HepG2 (cell line): ENCODE measurements at regions not wholly inside any gene's neighbourhood (a gene's known extent, or its start where the extent isn't known, plus 50 kb on each side); places are given as distances from the start of the nearest gene placed in this dataset.
A peak's percentile ranks its signal among the peaks of the same experiment; 100 is the strongest.

ENCODE experiments used
- ATAC-seq: fragments of 200-7000 bp; cut with Tn5 transposase; 3 replicates; pipeline ENCODE4 v1.9.1; 2020; ENCODE audit warnings: mild to moderate bottlenecking, moderate library complexity
- BruUV-seq: library from RNA; stranded (reverse); fragments of 400-500 nt; replicated peaks from 2 replicates; lab custom pipeline; 2021; lab: Mats Ljungman, UMichigan
- CTCF ChIA-PET: fragments of 300-600 bp; formaldehyde crosslinking; extraction: SDS; loops from one replicate; lab custom pipeline; 2021; ENCODE audit warnings: low total read pairs, inconsistent platforms, low intra/inter-chr PET ratio; lab: Yijun Ruan, JAX
- POLR2A ChIA-PET: fragments of 350-600 bp; sonication (Branson Sonifier 250); formaldehyde crosslinking; loops from one replicate; lab custom pipeline; 2020; ENCODE audit warnings: antibody characterized with exemption, inconsistent platforms; lab: Yijun Ruan, JAX
- DNase-seq: peaks from one replicate; pipeline ENCODE4 v3.0.0-alpha.2; 2015; ENCODE audit warnings: low spot score
- FAIRE-seq: peaks from 3 replicates; lab custom pipeline; 2011; peaks lifted over from hg19 to GRCh38; lab: Jason Lieb, UNC
- H2AFZ ChIP-seq: one replicate; pipeline ENCODE4 v1.6.1; 2011; ENCODE audit warnings: low read length, inconsistent platforms
- H3K27ac ChIP-seq: fragments of 300-600 bp; 3 replicates; pipeline ENCODE4 v1.8.0; 2011; ENCODE audit warnings: mixed run types, mild to moderate bottlenecking, mixed read lengths, low read length, inconsistent platforms; ENCODE audit not compliant: insufficient read depth; ENCODE audit errors: extremely low read length
- H3K27me3 ChIP-seq, 2 experiments: fragments of 200-600 bp in 1 of 2; 2 replicates in 1 of 2; 3 replicates in 1 of 2; pipeline versions ENCODE4 v1.6.0 to v1.8.0; 2011; ENCODE audit warnings: low read length in 2 of 2, mild to moderate bottlenecking in 2 of 2, moderate library complexity in 2 of 2, inconsistent platforms in 1 of 2; ENCODE audit not compliant: insufficient read depth in 2 of 2, control insufficient read depth in 1 of 2
- H3K36me3 ChIP-seq, 2 experiments: fragments of 200-600 bp in 1 of 2; replicated peaks in 1 of 2; 2 replicates in 1 of 2; 3 replicates in 1 of 2; pipeline versions ENCODE4 v1.5.1 to v1.8.0; 2011; ENCODE audit warnings: low read length in 2 of 2, inconsistent platforms in 1 of 2; ENCODE audit not compliant: insufficient read depth in 2 of 2, control insufficient read depth in 1 of 2
- H3K4me1 ChIP-seq: 2 replicates; pipeline ENCODE4 v1.5.1; 2012; ENCODE audit warnings: low read length, inconsistent platforms; ENCODE audit not compliant: insufficient read depth
- H3K4me2 ChIP-seq: 2 replicates; pipeline ENCODE4 v1.6.0; 2011; ENCODE audit warnings: low read depth, low read length, inconsistent platforms
- H3K4me3 ChIP-seq, 3 experiments: fragments of 200-600 bp in 1 of 3; sonication (generic), shearing (Covaris generic) in 1 of 3; replicated peaks in 1 of 3; 2 replicates each; pipeline ENCODE4 v1.5.1; 2011 to 2016; ENCODE audit warnings: low read length in 3 of 3, inconsistent platforms in 2 of 3, low read depth in 2 of 3, mild to moderate bottlenecking in 2 of 3, control low read depth in 1 of 3, mixed read lengths in 1 of 3; ENCODE audit not compliant: insufficient read depth in 1 of 3
- H3K79me2 ChIP-seq: one replicate; pipeline ENCODE4 v1.6.1; 2011; ENCODE audit warnings: low read length, inconsistent platforms; ENCODE audit not compliant: insufficient read depth
- H3K9ac ChIP-seq: 2 replicates; pipeline ENCODE4 v1.6.0; 2011; ENCODE audit warnings: mild to moderate bottlenecking, low read depth, low read length, inconsistent platforms; ENCODE audit not compliant: insufficient read depth
- H3K9me3 ChIP-seq: 2 replicates; pipeline ENCODE4 v1.5.1; 2012; ENCODE audit warnings: mild to moderate bottlenecking, low read length
- H4K20me1 ChIP-seq: 2 replicates; pipeline ENCODE4 v1.6.0; 2011; ENCODE audit warnings: inconsistent platforms, mild to moderate bottlenecking, low read length, moderate library complexity; ENCODE audit not compliant: insufficient read depth
- BORCS8-MEF2B ChIP-seq: sonication (generic); formaldehyde crosslinking; IDR thresholded peaks from 2 replicates; pipeline ENCODE4 v1.8.0; 2022; ENCODE audit warnings: mild to moderate bottlenecking, missing genetic modification reagents
- KDM5B ChIP-seq: sonication (generic); formaldehyde crosslinking; IDR thresholded peaks from 2 replicates; pipeline ENCODE4 v1.4.0; 2020; ENCODE audit warnings: missing genetic modification reagents, mild to moderate bottlenecking, borderline replicate concordance
- LCORL ChIP-seq, 2 experiments: fragments of 450-650 bp in 1 of 2; sonication (generic) in 1 of 2; formaldehyde crosslinking in 1 of 2; IDR thresholded peaks; 2 replicates each; pipeline versions ENCODE4 v1.5.0 to v1.6.1; 2017 to 2020; ENCODE audit warnings: antibody characterized with exemption in 1 of 2, missing genetic modification reagents in 1 of 2
- SMC3 ChIP-seq: IDR thresholded peaks from 2 replicates; pipeline ENCODE4 v1.6.1; 2011; ENCODE audit warnings: low read length, improper control_type of control experiment
- SRY ChIP-seq: sonication (generic); formaldehyde crosslinking; IDR thresholded peaks from 2 replicates; pipeline ENCODE4 v1.8.0; 2022; ENCODE audit warnings: mild to moderate bottlenecking, missing genetic modification reagents
- STAG1 ChIP-seq: sonication (generic); formaldehyde crosslinking; IDR thresholded peaks from 2 replicates; pipeline ENCODE4 v1.4.0; 2020; ENCODE audit warnings: missing genetic modification reagents
- TGIF2 ChIP-seq: IDR thresholded peaks from 2 replicates; pipeline ENCODE4 v1.6.1; 2016; ENCODE audit warnings: control low read depth, missing compliant biosample characterization
- ZFP36 ChIP-seq: fragments of 150-350 bp; IDR thresholded peaks from 2 replicates; pipeline ENCODE4 v1.6.1; 2018; ENCODE audit warnings: borderline replicate concordance, low read length, low read depth; ENCODE audit not compliant: partially characterized antibody
- ZFP90 ChIP-seq: sonication (generic); formaldehyde crosslinking; IDR thresholded peaks from 2 replicates; pipeline ENCODE4 v1.8.0; 2022; ENCODE audit warnings: missing genetic modification reagents, mild to moderate bottlenecking, inconsistent platforms, borderline replicate concordance
- ZNF749 ChIP-seq: sonication (generic); formaldehyde crosslinking; IDR thresholded peaks from 2 replicates; pipeline ENCODE4 v1.8.0; 2022; ENCODE audit warnings: mild to moderate bottlenecking, missing genetic modification reagents, moderate library complexity, borderline replicate concordance
- ZNF879 ChIP-seq: sonication (generic); formaldehyde crosslinking; IDR thresholded peaks from 2 replicates; pipeline ENCODE4 v1.8.1; 2023; ENCODE audit warnings: missing genetic modification reagents
- WGBS: methylation state at CpG from one replicate; pipeline ENCODE4 v1.1.6; 2017; ENCODE audit warnings: low lambda C conversion rate; 5-methylcytosine and 5-hydroxymethylcytosine counted together
- in situ Hi-C: cut with HindIII; loops from 2 replicates; pipeline ENCODE4 v1.10.0; 2017; ENCODE audit warnings: low pct_unique_long_range_greater_than_20kb; ENCODE audit not compliant: extremely low pct_ligation_motif_present
- intact Hi-C: fragments of 100-400 bp; cut with micrococcal nuclease; formaldehyde crosslinking; loops from one replicate; pipeline ENCODE4 v1.10.0; 2022; ENCODE audit not compliant: unreplicated experiment
- TF ChIP-seq, protein P1 (sequence below): sonication (generic); formaldehyde crosslinking; IDR thresholded peaks from 2 replicates; pipeline ENCODE4 v1.4.0; 2020; ENCODE audit warnings: missing genetic modification reagents, mild to moderate bottlenecking, borderline replicate concordance
- TF ChIP-seq, protein P2 (sequence below): sonication (generic); formaldehyde crosslinking; IDR thresholded peaks from 2 replicates; pipeline ENCODE4 v1.5.0; 2020; ENCODE audit warnings: mild to moderate bottlenecking, missing genetic modification reagents, moderate library complexity
- TF ChIP-seq, protein P3 (sequence below): sonication (generic); formaldehyde crosslinking; IDR thresholded peaks from 2 replicates; pipeline ENCODE4 v1.5.0; 2020; ENCODE audit warnings: missing genetic modification reagents
- TF ChIP-seq, protein P4 (sequence below): sonication (generic); formaldehyde crosslinking; IDR thresholded peaks from 2 replicates; pipeline ENCODE4 v1.8.1; 2023; ENCODE audit warnings: mild to moderate bottlenecking, missing genetic modification reagents

DNA sequence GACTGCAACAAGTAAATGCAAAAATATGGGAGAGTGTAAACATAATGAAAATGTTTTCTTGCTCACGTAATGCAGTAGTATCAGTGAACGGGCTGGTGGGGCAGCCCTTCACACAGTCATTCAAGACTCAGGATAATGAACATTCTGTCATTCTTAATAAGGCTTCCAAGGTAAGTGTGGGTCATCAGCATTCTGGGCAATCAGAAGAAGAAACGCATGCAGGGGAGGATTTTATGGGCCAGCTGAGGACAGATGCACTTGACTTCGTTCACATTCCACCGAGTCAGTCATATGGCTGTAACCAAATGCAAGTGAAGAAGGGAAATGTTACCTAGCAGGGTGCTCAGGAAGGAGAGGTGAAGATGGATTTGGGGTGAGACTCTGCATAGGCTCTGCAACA lies 68.0 kb upstream of the MAP9 start (continued):
- TF ChIP-seq KDM5B (CRISPR knock-in tag), result no peak
- TF ChIP-seq ZFP90, result no peak

DNA sequence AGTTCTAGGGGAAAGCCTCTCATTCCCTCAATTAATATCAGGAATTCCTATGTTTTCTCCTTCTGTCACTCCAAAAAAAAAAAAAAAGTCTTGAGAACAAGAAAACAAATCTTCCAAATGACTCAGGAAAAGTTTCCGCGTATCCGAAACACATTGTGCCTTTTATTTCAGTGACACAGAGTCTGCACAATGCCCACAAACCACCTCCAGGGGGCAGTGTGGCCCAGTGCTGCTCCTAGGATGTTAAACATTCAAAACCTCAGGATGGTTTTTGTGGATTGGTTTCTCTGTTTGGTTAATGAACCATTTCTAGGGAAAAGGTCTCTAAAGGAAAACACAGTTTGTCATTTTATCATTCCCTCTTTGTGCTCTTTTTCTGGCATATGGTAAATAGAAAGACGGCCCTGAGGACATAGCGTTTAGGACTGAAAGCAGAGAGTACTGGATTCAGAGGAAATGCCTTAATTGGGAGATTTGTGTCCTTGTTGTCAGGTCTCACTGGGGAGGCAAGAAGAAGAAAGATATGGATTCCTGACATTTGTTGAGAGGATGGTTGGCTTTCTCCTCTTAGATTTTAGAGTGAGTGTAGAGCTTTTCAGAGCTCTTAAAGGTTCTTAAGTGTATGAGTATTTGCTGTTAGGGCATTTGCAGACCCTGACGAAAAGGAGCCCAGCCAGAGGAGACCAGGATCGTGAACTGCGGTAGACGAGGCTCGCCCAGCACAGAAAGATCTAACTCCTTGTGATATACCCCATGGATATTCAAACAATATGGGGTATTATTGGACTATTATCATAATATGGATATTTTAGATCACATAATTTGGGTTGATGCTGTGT lies 65.7 kb upstream of the MAP9 start:
- peak; percentile 82 for FAIRE-seq
- H3K9ac ChIP-seq, result no peak overlapping the region
- H3K9me3 ChIP-seq, result no peaks in the 10 kb centered on the region
- no peaks in the 10 kb centered on the region for H3K79me2 ChIP-seq
- ChIA-PET CTCF (interaction anchor here (2.7 kb wide), 1 partner anchor 345 kb away, joined by 24 read pairs; no protein-coding TSS in a partner anchor), POLR2A (no interaction called here)
- DNase-seq, result peak; percentile 32
- WGBS, result 10% methylated on average over 10 of the region's 10 CpGs
- in situ Hi-C loops, result loop anchor here (25.0 kb wide), 1 partner anchor 345 kb away; no protein-coding TSS in a partner anchor
- no peak overlapping the region for H3K27ac ChIP-seq
- intact Hi-C loops, result loop anchor here (1.0 kb wide), 1 partner anchor 345 kb away; no protein-coding TSS in a partner anchor
- H3K4me1 ChIP-seq, result no peaks in the 10 kb centered on the region
- H3K36me3 ChIP-seq, result no peaks in the 10 kb centered on the region
- no peaks in the 10 kb centered on the region for H4K20me1 ChIP-seq
- no peaks in the 10 kb centered on the region for H3K27me3 ChIP-seq
- no peak overlapping the region for H3K4me2 ChIP-seq
- peak; percentile 92 for ATAC-seq
- no peak overlapping the region for H3K4me3 ChIP-seq
- no peak overlapping the region for H2AFZ ChIP-seq
- BruUV-seq, result no TSS peak
- TF ChIP-seq, protein P1, sequence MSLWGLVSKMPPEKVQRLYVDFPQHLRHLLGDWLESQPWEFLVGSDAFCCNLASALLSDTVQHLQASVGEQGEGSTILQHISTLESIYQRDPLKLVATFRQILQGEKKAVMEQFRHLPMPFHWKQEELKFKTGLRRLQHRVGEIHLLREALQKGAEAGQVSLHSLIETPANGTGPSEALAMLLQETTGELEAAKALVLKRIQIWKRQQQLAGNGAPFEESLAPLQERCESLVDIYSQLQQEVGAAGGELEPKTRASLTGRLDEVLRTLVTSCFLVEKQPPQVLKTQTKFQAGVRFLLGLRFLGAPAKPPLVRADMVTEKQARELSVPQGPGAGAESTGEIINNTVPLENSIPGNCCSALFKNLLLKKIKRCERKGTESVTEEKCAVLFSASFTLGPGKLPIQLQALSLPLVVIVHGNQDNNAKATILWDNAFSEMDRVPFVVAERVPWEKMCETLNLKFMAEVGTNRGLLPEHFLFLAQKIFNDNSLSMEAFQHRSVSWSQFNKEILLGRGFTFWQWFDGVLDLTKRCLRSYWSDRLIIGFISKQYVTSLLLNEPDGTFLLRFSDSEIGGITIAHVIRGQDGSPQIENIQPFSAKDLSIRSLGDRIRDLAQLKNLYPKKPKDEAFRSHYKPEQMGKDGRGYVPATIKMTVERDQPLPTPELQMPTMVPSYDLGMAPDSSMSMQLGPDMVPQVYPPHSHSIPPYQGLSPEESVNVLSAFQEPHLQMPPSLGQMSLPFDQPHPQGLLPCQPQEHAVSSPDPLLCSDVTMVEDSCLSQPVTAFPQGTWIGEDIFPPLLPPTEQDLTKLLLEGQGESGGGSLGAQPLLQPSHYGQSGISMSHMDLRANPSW (CRISPR knock-in tag), result no peak
- no peak for TF ChIP-seq SRY (CRISPR knock-in tag)
- TF ChIP-seq, protein P2, sequence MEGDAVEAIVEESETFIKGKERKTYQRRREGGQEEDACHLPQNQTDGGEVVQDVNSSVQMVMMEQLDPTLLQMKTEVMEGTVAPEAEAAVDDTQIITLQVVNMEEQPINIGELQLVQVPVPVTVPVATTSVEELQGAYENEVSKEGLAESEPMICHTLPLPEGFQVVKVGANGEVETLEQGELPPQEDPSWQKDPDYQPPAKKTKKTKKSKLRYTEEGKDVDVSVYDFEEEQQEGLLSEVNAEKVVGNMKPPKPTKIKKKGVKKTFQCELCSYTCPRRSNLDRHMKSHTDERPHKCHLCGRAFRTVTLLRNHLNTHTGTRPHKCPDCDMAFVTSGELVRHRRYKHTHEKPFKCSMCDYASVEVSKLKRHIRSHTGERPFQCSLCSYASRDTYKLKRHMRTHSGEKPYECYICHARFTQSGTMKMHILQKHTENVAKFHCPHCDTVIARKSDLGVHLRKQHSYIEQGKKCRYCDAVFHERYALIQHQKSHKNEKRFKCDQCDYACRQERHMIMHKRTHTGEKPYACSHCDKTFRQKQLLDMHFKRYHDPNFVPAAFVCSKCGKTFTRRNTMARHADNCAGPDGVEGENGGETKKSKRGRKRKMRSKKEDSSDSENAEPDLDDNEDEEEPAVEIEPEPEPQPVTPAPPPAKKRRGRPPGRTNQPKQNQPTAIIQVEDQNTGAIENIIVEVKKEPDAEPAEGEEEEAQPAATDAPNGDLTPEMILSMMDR, result peak; percentile 79
- no peak for TF ChIP-seq LCORL (IDR thresholded peaks at IDR 0.05)
- TF ChIP-seq LCORL (CRISPR knock-in tag; IDR thresholded peaks at IDR 0.05), result no peak
- peak; percentile 56 for TF ChIP-seq STAG1 (CRISPR knock-in tag)
- no peak for TF ChIP-seq ZFP36
- no peak for TF ChIP-seq ZNF749 (CRISPR knock-in tag)
- TF ChIP-seq SMC3, result peak; percentile 56
- TF ChIP-seq, protein P3, sequence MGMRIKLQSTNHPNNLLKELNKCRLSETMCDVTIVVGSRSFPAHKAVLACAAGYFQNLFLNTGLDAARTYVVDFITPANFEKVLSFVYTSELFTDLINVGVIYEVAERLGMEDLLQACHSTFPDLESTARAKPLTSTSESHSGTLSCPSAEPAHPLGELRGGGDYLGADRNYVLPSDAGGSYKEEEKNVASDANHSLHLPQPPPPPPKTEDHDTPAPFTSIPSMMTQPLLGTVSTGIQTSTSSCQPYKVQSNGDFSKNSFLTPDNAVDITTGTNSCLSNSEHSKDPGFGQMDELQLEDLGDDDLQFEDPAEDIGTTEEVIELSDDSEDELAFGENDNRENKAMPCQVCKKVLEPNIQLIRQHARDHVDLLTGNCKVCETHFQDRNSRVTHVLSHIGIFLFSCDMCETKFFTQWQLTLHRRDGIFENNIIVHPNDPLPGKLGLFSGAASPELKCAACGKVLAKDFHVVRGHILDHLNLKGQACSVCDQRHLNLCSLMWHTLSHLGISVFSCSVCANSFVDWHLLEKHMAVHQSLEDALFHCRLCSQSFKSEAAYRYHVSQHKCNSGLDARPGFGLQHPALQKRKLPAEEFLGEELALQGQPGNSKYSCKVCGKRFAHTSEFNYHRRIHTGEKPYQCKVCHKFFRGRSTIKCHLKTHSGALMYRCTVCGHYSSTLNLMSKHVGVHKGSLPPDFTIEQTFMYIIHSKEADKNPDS (CRISPR knock-in tag), result no peak
- no peak for TF ChIP-seq ZNF879 (CRISPR knock-in tag)
- no peak for TF ChIP-seq TGIF2
- TF ChIP-seq, protein P4, sequence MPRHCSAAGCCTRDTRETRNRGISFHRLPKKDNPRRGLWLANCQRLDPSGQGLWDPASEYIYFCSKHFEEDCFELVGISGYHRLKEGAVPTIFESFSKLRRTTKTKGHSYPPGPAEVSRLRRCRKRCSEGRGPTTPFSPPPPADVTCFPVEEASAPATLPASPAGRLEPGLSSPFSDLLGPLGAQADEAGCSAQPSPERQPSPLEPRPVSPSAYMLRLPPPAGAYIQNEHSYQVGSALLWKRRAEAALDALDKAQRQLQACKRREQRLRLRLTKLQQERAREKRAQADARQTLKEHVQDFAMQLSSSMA (CRISPR knock-in tag), result no peak
- TF ChIP-seq BORCS8-MEF2B, result no peak
